LNCaP clone FGC (cell line): ENCODE measurements at regions not wholly inside any gene's neighbourhood (a gene's known extent, or its start where the extent isn't known, plus 50 kb on each side); places are given as distances from the start of the nearest gene placed in this dataset.
A peak's percentile ranks its signal among the peaks of the same experiment; 100 is the strongest.
"Not testable (repeated sequence)": the region's sequence is repeated elsewhere in the genome, so short reads cannot be mapped to it uniquely, and the experiment has no call there.

Experiments used
- DNase-seq: peaks from one replicate; pipeline ENCODE4 v3.0.0-alpha.2; 2011; ENCODE audit warnings: low read depth
- H3K4me3 ChIP-seq: 2 replicates; pipeline ENCODE4 v1.5.1; 2011; ENCODE audit warnings: mild to moderate bottlenecking, low read depth, low read length, control low read depth
- TF ChIP-seq, protein P1 (sequence below): IDR thresholded peaks from 2 replicates; pipeline ENCODE4 v1.5.1; 2012; ENCODE audit warnings: mild to moderate bottlenecking; ENCODE audit not compliant: control insufficient read depth, insufficient read depth; ENCODE audit errors: extremely low read depth

- no peak overlapping the region for H3K4me3 ChIP-seq
- TF ChIP-seq, protein P1, sequence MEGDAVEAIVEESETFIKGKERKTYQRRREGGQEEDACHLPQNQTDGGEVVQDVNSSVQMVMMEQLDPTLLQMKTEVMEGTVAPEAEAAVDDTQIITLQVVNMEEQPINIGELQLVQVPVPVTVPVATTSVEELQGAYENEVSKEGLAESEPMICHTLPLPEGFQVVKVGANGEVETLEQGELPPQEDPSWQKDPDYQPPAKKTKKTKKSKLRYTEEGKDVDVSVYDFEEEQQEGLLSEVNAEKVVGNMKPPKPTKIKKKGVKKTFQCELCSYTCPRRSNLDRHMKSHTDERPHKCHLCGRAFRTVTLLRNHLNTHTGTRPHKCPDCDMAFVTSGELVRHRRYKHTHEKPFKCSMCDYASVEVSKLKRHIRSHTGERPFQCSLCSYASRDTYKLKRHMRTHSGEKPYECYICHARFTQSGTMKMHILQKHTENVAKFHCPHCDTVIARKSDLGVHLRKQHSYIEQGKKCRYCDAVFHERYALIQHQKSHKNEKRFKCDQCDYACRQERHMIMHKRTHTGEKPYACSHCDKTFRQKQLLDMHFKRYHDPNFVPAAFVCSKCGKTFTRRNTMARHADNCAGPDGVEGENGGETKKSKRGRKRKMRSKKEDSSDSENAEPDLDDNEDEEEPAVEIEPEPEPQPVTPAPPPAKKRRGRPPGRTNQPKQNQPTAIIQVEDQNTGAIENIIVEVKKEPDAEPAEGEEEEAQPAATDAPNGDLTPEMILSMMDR, result no peak
- peak; percentile 23 for DNase-seq
Measured at GRCh38 chr14:45891417-45892080, 638.5 kb upstream of the MIS18BP1 start.

DNA sequence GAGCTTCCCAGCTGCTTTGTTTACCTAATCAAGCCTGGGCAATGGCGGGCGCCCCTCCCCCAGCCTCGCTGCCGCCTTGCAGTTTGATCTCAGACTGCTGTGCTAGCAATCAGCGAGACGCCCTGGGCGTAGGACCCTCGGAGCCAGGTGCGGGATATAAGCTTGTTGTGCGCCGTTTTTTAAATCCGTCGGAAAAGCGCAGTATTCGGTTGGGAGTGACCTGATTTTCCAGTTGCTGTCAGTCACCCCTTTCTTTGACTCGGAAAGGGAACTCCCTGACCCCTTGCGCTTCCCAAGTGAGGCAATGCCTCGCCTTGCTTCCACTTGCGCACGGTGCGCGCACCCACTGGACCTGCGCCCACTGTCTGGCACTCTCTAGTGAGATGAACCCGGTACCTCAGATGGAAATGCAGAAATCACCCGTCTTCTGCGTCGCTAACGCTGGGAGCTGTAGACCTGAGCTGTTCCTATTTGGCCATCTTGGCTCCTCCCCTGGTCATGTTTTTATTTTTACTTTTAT, 635.8 kb upstream of the MIS18BP1 start:
- DNase-seq, result not testable (repeated sequence)
- peak overlapping the region; percentile 36 for H3K4me3 ChIP-seq

- no peak overlapping the region for H3K4me3 ChIP-seq
- TF ChIP-seq, protein P1, result no peak
- no peak for DNase-seq
Measured at GRCh38 chr14:45877981-45878380, 625.0 kb upstream of the MIS18BP1 start.

GRCh38 chr14:45868863-45869262, 615.9 kb upstream of the MIS18BP1 start:
- no peak for DNase-seq
- H3K4me3 ChIP-seq, result no peak overlapping the region
- TF ChIP-seq, protein P1, result no peak

- DNase-seq, result no peak
- TF ChIP-seq, protein P1, result no peak
- H3K4me3 ChIP-seq, result no peak overlapping the region
Measured at GRCh38 chr14:45868377-45868776, 615.4 kb upstream of the MIS18BP1 start.

DNA sequence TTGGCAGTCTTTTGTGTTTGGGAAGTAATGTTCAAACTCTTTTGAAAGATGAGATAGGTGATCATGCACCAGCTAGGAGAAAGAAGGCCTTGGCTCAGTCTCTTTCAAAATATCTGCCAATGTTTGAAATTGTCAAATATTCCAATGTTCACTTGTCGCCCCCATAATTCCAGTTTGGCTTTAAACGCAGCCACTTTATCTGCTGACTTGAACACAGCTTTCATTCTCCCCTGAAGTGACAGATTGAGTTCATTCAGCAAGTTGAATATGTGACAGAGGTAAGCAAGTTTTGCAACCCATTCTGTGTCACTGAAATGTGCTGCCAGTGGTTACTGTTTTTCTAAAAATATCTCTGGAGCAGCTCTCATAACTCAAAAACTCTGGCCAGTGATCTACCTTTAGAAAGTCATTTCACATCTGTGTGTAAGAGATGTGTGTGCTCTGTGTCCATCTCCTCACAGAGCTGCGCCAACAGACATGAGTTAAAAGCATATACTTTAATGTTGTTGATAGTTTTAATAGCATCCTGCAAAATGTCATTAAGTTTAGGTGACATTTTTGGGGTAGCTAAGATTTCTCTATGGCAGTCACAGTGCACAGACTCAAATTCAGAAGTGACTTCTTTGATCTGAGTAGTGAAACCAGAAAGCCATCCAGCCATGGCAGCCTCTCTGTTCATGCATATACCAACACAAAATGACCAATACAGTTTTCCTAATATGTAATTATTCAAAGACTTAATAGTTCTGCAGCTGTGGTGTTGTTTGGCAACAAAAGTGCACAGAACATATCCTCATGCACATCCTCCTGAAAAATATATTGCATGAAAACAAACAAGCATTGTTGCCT, 614.3 kb upstream of the MIS18BP1 start:
- H3K4me3 ChIP-seq, result no peak overlapping the region
- TF ChIP-seq, protein P1, result no peak
- no peak for DNase-seq

DNA sequence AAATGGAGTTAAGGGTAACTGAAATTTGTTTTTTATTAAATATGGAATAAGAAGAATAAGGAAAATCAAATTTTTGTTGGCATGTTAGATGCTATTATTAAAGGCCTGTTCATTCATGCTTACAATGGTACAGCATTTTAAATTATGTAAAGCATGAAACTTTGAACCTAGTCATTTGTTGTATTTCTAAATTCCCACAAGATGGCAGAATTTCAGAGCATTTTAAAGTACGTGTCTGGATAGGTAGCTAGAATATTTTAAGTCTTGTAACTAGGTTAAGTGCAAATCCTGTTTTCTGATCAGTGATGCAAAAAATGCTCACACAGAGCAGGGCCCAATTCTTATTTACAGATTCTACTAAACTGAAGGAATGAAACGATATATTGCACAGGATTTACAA, 585.6 kb upstream of the MIS18BP1 start:
- no peak overlapping the region for H3K4me3 ChIP-seq
- no peak for DNase-seq
- TF ChIP-seq, protein P1, result peak; percentile 40
